ENCODE measurements at regions not wholly inside any gene's neighbourhood (a gene's known extent, or its start where the extent isn't known, plus 50 kb on each side); places are given as distances from the start of the nearest gene placed in this dataset.

DNA sequence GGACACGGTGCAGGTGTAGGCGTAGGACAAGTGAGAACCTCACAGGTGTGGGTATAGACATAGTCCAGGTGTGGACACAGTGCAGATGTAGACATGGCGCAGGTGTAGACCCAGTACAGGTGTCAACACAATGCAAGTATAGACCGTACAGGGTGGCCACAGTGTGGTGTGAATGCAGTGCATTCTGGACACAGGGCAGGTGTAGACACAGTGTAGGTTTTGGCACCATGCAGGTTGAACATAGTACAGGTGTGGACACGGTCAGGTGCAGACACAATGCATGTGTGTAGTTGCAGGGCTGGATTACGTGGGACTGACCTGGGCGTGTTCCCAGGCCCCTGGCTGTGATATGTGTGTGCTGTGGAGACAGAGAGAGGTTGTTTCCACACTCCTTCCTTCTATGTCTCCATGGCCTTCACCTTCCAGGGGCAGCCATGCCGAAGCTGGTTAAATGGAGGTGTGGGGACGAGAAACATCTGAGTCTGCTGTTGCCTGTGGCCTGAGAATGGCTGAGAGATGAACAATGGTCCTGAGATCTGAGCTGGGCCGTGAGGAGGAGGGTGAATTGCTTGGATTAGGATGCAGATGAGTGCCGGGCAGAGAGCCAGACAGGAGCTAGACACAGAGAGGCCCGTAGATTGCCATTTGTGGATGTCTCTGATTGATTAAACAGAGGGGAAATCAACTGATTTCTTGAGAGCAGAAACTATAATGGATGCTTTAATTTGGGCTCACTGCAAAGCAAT is 343.9 kb upstream of the SHH start:
- Histone ChIP-seq H3K79me2 (ENCODE audit: insufficient read depth, low read length) (no peaks in the 10 kb centered on the region), H2AFZ (ENCODE audit: low read length) (no peak overlapping the region), H4K20me1 (ENCODE audit: insufficient read depth, low read length) (no peaks in the 10 kb centered on the region), H3K4me2 (ENCODE audit: insufficient read depth, low read length) (no peak overlapping the region), H3K9me3 (ENCODE audit: low read depth, low read length) (no peaks in the 10 kb centered on the region), H3K4me3 (ENCODE audit: insufficient read depth, low read length) (no peak overlapping the region), H3K36me3 (ENCODE audit: insufficient read depth, low read length) (no peaks in the 10 kb centered on the region), H3K27me3 (ENCODE audit: insufficient read depth, low read length) (no peaks in the 10 kb centered on the region), H3K4me1 (ENCODE audit: insufficient read depth, low read length) (no peaks in the 10 kb centered on the region), H3K27ac (ENCODE audit: low read depth, low read length) (no peak overlapping the region)
- TF ChIP-seq, protein P1, sequence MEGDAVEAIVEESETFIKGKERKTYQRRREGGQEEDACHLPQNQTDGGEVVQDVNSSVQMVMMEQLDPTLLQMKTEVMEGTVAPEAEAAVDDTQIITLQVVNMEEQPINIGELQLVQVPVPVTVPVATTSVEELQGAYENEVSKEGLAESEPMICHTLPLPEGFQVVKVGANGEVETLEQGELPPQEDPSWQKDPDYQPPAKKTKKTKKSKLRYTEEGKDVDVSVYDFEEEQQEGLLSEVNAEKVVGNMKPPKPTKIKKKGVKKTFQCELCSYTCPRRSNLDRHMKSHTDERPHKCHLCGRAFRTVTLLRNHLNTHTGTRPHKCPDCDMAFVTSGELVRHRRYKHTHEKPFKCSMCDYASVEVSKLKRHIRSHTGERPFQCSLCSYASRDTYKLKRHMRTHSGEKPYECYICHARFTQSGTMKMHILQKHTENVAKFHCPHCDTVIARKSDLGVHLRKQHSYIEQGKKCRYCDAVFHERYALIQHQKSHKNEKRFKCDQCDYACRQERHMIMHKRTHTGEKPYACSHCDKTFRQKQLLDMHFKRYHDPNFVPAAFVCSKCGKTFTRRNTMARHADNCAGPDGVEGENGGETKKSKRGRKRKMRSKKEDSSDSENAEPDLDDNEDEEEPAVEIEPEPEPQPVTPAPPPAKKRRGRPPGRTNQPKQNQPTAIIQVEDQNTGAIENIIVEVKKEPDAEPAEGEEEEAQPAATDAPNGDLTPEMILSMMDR (IDR thresholded peaks at IDR 0.05; ENCODE audit: extremely low read depth, low read depth, low read length) = no peak
- DNase-seq (ENCODE audit: insufficient read length, low spot score, missing footprints) = peak; percentile 71

DNA sequence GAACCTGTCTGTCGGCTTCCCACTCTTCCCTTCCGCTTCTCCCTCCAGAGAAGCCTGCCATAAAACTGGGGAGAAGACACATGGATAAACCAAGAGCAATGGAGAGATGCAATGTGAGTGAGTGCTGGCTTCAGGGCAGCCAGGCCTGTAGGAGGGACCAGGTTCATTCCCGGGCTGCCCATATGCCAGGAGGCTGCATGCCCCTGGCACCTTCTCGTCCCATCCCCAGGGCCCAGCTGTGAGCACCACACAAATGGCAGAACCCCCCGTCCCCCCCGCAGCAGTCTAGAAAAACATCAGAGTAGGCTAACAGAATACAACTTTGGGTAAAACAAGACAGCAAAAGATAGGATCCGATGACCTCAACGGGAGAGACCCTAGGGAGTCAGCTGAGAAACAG is 341.3 kb upstream of the SHH start:
- no peaks in the 10 kb centered on the region for H3K27me3 ChIP-seq (ENCODE audit: insufficient read depth, low read length)
- no peaks in the 10 kb centered on the region for H3K36me3 ChIP-seq (ENCODE audit: insufficient read depth, low read length)
- TF ChIP-seq, protein P1 (IDR thresholded peaks at IDR 0.05; ENCODE audit: extremely low read depth, low read depth, low read length) = no peak
- DNase-seq (ENCODE audit: insufficient read length, low spot score, missing footprints) = no peak
- no peak overlapping the region for H3K4me2 ChIP-seq (ENCODE audit: insufficient read depth, low read length)
- H3K9me3 ChIP-seq (ENCODE audit: low read depth, low read length) = no peaks in the 10 kb centered on the region
- H3K79me2 ChIP-seq (ENCODE audit: insufficient read depth, low read length) = no peaks in the 10 kb centered on the region
- no peaks in the 10 kb centered on the region for H4K20me1 ChIP-seq (ENCODE audit: insufficient read depth, low read length)
- no peak overlapping the region for H3K4me3 ChIP-seq (ENCODE audit: insufficient read depth, low read length)
- H2AFZ ChIP-seq (ENCODE audit: low read length) = no peak overlapping the region
- no peak overlapping the region for H3K27ac ChIP-seq (ENCODE audit: low read depth, low read length)
- H3K4me1 ChIP-seq (ENCODE audit: insufficient read depth, low read length) = no peaks in the 10 kb centered on the region

DNA sequence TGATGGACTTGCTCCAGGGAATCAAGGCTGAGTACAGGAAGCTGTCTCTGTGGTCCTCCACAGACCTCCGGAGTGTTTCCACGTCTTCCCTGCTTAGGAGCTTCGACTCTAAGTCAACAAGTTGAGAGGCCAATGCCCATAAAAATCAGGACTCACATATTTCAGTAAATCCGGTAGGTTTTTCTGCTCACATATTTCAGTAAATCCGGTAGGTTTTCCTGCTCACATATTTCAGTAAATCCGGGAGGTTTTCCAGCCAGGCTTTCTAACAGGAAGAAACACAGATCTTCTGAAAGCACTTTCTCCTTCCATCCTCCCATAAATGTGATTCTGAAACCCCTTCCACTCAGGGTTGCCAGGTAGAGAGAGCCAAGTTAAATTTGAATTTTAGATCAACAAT is 340.1 kb upstream of the SHH start:
- H3K27ac ChIP-seq (ENCODE audit: low read depth, low read length) = no peak overlapping the region
- H3K79me2 ChIP-seq (ENCODE audit: insufficient read depth, low read length) = no peaks in the 10 kb centered on the region
- H3K9me3 ChIP-seq (ENCODE audit: low read depth, low read length) = no peaks in the 10 kb centered on the region
- H3K36me3 ChIP-seq (ENCODE audit: insufficient read depth, low read length) = no peaks in the 10 kb centered on the region
- no peaks in the 10 kb centered on the region for H3K4me1 ChIP-seq (ENCODE audit: insufficient read depth, low read length)
- TF ChIP-seq, protein P1 (IDR thresholded peaks at IDR 0.05; ENCODE audit: extremely low read depth, low read depth, low read length) = no peak
- H3K4me3 ChIP-seq (ENCODE audit: insufficient read depth, low read length) = no peak overlapping the region
- no peak overlapping the region for H2AFZ ChIP-seq (ENCODE audit: low read length)
- H3K27me3 ChIP-seq (ENCODE audit: insufficient read depth, low read length) = no peaks in the 10 kb centered on the region
- H3K4me2 ChIP-seq (ENCODE audit: insufficient read depth, low read length) = no peak overlapping the region
- no peak for DNase-seq (ENCODE audit: insufficient read length, low spot score, missing footprints)
- no peaks in the 10 kb centered on the region for H4K20me1 ChIP-seq (ENCODE audit: insufficient read depth, low read length)

GRCh38 chr7:156151658-156152057 is 339.4 kb upstream of the SHH start:
- Histone ChIP-seq H2AFZ (ENCODE audit: low read length) (no peak overlapping the region), H3K4me2 (ENCODE audit: insufficient read depth, low read length) (no peak overlapping the region), H3K4me1 (ENCODE audit: insufficient read depth, low read length) (no peaks in the 10 kb centered on the region), H3K9me3 (ENCODE audit: low read depth, low read length) (no peaks in the 10 kb centered on the region), H3K4me3 (ENCODE audit: insufficient read depth, low read length) (no peak overlapping the region), H3K79me2 (ENCODE audit: insufficient read depth, low read length) (no peaks in the 10 kb centered on the region), H4K20me1 (ENCODE audit: insufficient read depth, low read length) (no peaks in the 10 kb centered on the region), H3K27me3 (ENCODE audit: insufficient read depth, low read length) (no peaks in the 10 kb centered on the region), H3K27ac (ENCODE audit: low read depth, low read length) (no peak overlapping the region), H3K36me3 (ENCODE audit: insufficient read depth, low read length) (no peaks in the 10 kb centered on the region)
- TF ChIP-seq, protein P1 (IDR thresholded peaks at IDR 0.05; ENCODE audit: extremely low read depth, low read depth, low read length) = no peak
- no peak for DNase-seq (ENCODE audit: insufficient read length, low spot score, missing footprints)

All from osteoblast (primary cell).